ENCODE measurements at regions not wholly inside any gene's neighbourhood (a gene's known extent, or its start where the extent isn't known, plus 50 kb on each side); places are given as distances from the start of the nearest gene placed in this dataset.

- Histone ChIP-seq H3K9me2 (replicated peaks; ENCODE audit: insufficient read depth) (no peaks in the 10 kb centered on the region), H3K4me3 (no peak overlapping the region), H3K27ac (no peak overlapping the region), H3K9me3 (ENCODE audit: low read depth) (no peaks in the 10 kb centered on the region), H3K4me1 (ENCODE audit: insufficient read depth) (no peaks in the 10 kb centered on the region), H2AFZ (no peak overlapping the region), H4K20me1 (ENCODE audit: insufficient read depth, poor library complexity, severe bottlenecking) (no peaks in the 10 kb centered on the region), H3K4me2 (no peak overlapping the region), H3K36me3 (replicated peaks; ENCODE audit: insufficient read depth, low read depth) (no peaks in the 10 kb centered on the region), H3K27me3 (no peaks in the 10 kb centered on the region), H3K79me2 (no peaks in the 10 kb centered on the region)
- TF ChIP-seq EZH2 (IDR thresholded peaks at IDR 0.05; ENCODE audit: borderline replicate concordance) (no peak), EZH2phosphoT487 (IDR thresholded peaks at IDR 0.05; ENCODE audit: low read depth, severe bottlenecking, unreplicated experiment) (no peak), CTCF (IDR thresholded peaks at IDR 0.05; ENCODE audit: poor library complexity) (no peak)
- 94% methylated on average over 11 of the region's 11 CpGs for WGBS (ENCODE audit: low lambda C conversion rate, missing lambda C conversion rate)
- DNase-seq (ENCODE audit: low spot score) = no peak
Observed at GRCh38 chr16:49081086-49081485, 200.6 kb downstream of the CBLN1 start.

DNA sequence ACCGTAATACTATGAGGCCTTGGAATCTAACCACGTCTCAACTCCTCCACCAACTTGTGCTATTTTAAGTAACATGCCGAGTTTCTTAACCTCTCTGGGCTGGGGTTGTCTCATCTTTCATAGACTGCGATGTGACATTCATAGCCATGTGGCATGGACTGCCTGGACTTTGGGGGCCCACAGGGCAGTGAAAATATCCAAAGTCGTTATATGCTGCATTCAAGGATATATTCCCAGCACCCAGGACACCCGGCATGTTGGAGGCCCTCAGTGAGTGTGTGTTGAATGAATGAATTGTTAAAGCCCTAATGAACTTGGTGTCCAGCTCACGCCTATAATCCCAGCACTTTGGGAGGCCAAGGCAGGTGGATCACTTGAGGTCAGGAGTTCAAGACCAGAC lies 203.1 kb downstream of the CBLN1 start:
- no peaks in the 10 kb centered on the region for H3K9me2 ChIP-seq (replicated peaks; ENCODE audit: insufficient read depth)
- H3K4me2 ChIP-seq = no peak overlapping the region
- 87% methylated on average over 7 of the region's 7 CpGs for WGBS (ENCODE audit: low lambda C conversion rate, missing lambda C conversion rate)
- H3K27ac ChIP-seq = no peak overlapping the region
- H3K9me3 ChIP-seq (ENCODE audit: low read depth) = no peaks in the 10 kb centered on the region
- TF ChIP-seq EZH2 (IDR thresholded peaks at IDR 0.05; ENCODE audit: borderline replicate concordance) (no peak), EZH2phosphoT487 (IDR thresholded peaks at IDR 0.05; ENCODE audit: low read depth, severe bottlenecking, unreplicated experiment) (no peak), CTCF (IDR thresholded peaks at IDR 0.05; ENCODE audit: poor library complexity) (no peak)
- DNase-seq (ENCODE audit: low spot score) = no peak
- no peaks in the 10 kb centered on the region for H3K79me2 ChIP-seq
- no peaks in the 10 kb centered on the region for H3K36me3 ChIP-seq (replicated peaks; ENCODE audit: insufficient read depth, low read depth)
- H3K27me3 ChIP-seq = no peaks in the 10 kb centered on the region
- H2AFZ ChIP-seq = no peak overlapping the region
- no peaks in the 10 kb centered on the region for H4K20me1 ChIP-seq (ENCODE audit: insufficient read depth, poor library complexity, severe bottlenecking)
- no peak overlapping the region for H3K4me3 ChIP-seq
- no peaks in the 10 kb centered on the region for H3K4me1 ChIP-seq (ENCODE audit: insufficient read depth)

GRCh38 chr16:49078104-49078503 lies 203.5 kb downstream of the CBLN1 start:
- Histone ChIP-seq H4K20me1 (ENCODE audit: insufficient read depth, poor library complexity, severe bottlenecking) (no peaks in the 10 kb centered on the region), H3K4me3 (no peak overlapping the region), H3K4me1 (ENCODE audit: insufficient read depth) (no peaks in the 10 kb centered on the region), H3K9me2 (replicated peaks; ENCODE audit: insufficient read depth) (no peaks in the 10 kb centered on the region), H3K27me3 (no peaks in the 10 kb centered on the region), H3K9me3 (ENCODE audit: low read depth) (no peaks in the 10 kb centered on the region), H3K27ac (no peak overlapping the region), H3K36me3 (replicated peaks; ENCODE audit: insufficient read depth, low read depth) (no peaks in the 10 kb centered on the region), H3K4me2 (no peak overlapping the region), H3K79me2 (no peaks in the 10 kb centered on the region), H2AFZ (no peak overlapping the region)
- no peak for DNase-seq (ENCODE audit: low spot score)
- TF ChIP-seq EZH2phosphoT487 (IDR thresholded peaks at IDR 0.05; ENCODE audit: low read depth, severe bottlenecking, unreplicated experiment) (no peak), CTCF (IDR thresholded peaks at IDR 0.05; ENCODE audit: poor library complexity) (no peak), EZH2 (IDR thresholded peaks at IDR 0.05; ENCODE audit: borderline replicate concordance) (no peak)
- 96% methylated on average over 1 of the region's 1 CpG for WGBS (ENCODE audit: low lambda C conversion rate, missing lambda C conversion rate)

GRCh38 chr16:49075709-49076108 lies 205.9 kb downstream of the CBLN1 start:
- no peaks in the 10 kb centered on the region for H3K27me3 ChIP-seq
- no peaks in the 10 kb centered on the region for H4K20me1 ChIP-seq (ENCODE audit: insufficient read depth, poor library complexity, severe bottlenecking)
- H3K79me2 ChIP-seq = no peaks in the 10 kb centered on the region
- no peaks in the 10 kb centered on the region for H3K4me1 ChIP-seq (ENCODE audit: insufficient read depth)
- DNase-seq (ENCODE audit: low spot score) = no peak
- WGBS (ENCODE audit: low lambda C conversion rate, missing lambda C conversion rate) = 75% methylated on average over 3 of the region's 3 CpGs
- H3K4me3 ChIP-seq = no peak overlapping the region
- H3K9me2 ChIP-seq (replicated peaks; ENCODE audit: insufficient read depth) = no peaks in the 10 kb centered on the region
- no peaks in the 10 kb centered on the region for H3K36me3 ChIP-seq (replicated peaks; ENCODE audit: insufficient read depth, low read depth)
- H3K4me2 ChIP-seq = no peak overlapping the region
- H2AFZ ChIP-seq = no peak overlapping the region
- TF ChIP-seq EZH2 (IDR thresholded peaks at IDR 0.05; ENCODE audit: borderline replicate concordance) = no peak
- TF ChIP-seq EZH2phosphoT487 (IDR thresholded peaks at IDR 0.05; ENCODE audit: low read depth, severe bottlenecking, unreplicated experiment) = no peak
- TF ChIP-seq CTCF (IDR thresholded peaks at IDR 0.05; ENCODE audit: poor library complexity) = no peak
- no peak overlapping the region for H3K27ac ChIP-seq
- no peaks in the 10 kb centered on the region for H3K9me3 ChIP-seq (ENCODE audit: low read depth)

Data from hepatocyte (in vitro differentiated cells).